DMS153 treated with DMSO at 0.1 percent for 48 hours (cell line): ENCODE measurements at regions not wholly inside any gene's neighbourhood (a gene's known extent, or its start where the extent isn't known, plus 50 kb on each side); places are given as distances from the start of the nearest gene placed in this dataset.

Source experiments
- DNase-seq: peaks from one replicate; lab custom pipeline; 2025; ENCODE audit not compliant: unreplicated experiment; lab: John Stamatoyannopoulos, UW

- DNase-seq, result no peak
Measured at GRCh38 chr2:217286833-217287232, 427.0 kb upstream of the TNP1 start.

GRCh38 chr2:217285926-217286325, 426.1 kb upstream of the TNP1 start:
- no peak for DNase-seq

GRCh38 chr2:217283460-217283859, 423.6 kb upstream of the TNP1 start:
- DNase-seq, result no peak

- no peak for DNase-seq
Measured at GRCh38 chr2:217282531-217282930, 422.7 kb upstream of the TNP1 start.

- DNase-seq, result no peak
Measured at GRCh38 chr2:217279556-217279955, 419.7 kb upstream of the TNP1 start.

GRCh38 chr2:217279140-217279539, 419.3 kb upstream of the TNP1 start:
- no peak for DNase-seq

- DNase-seq, result no peak
Measured at GRCh38 chr2:217277646-217278398, 418.0 kb upstream of the TNP1 start.

- no peak for DNase-seq
Measured at GRCh38 chr2:217276433-217276832, 416.6 kb upstream of the TNP1 start.

- DNase-seq, result no peak
Measured at GRCh38 chr2:217275091-217275490, 415.2 kb upstream of the TNP1 start.

- DNase-seq, result no peak
Measured at GRCh38 chr2:217274578-217274977, 414.7 kb upstream of the TNP1 start.

- no peak for DNase-seq
Measured at GRCh38 chr2:217273851-217274250, 414.0 kb upstream of the TNP1 start.

- no peak for DNase-seq
Measured at GRCh38 chr2:217273162-217273561, 413.3 kb upstream of the TNP1 start.

GRCh38 chr2:217271813-217272212, 411.9 kb upstream of the TNP1 start:
- no peak for DNase-seq

GRCh38 chr2:217270485-217271121, 410.7 kb upstream of the TNP1 start:
- no peak for DNase-seq

GRCh38 chr2:217269701-217270484, 410.0 kb upstream of the TNP1 start:
- DNase-seq, result no peak

GRCh38 chr2:217268978-217269377, 409.1 kb upstream of the TNP1 start:
- no peak for DNase-seq

- DNase-seq, result no peak
Measured at GRCh38 chr2:217267758-217268157, 407.9 kb upstream of the TNP1 start.

GRCh38 chr2:217263756-217264155, 403.9 kb upstream of the TNP1 start:
- DNase-seq, result no peak

GRCh38 chr2:217262911-217263310, 403.0 kb upstream of the TNP1 start:
- no peak for DNase-seq

GRCh38 chr2:217261452-217261851, 401.6 kb upstream of the TNP1 start:
- DNase-seq, result no peak

GRCh38 chr2:217260441-217261115, 400.7 kb upstream of the TNP1 start:
- no peak for DNase-seq
